Naive B cell (primary cell): ENCODE measurements at regions not wholly inside any gene's neighbourhood (a gene's known extent, or its start where the extent isn't known, plus 50 kb on each side); places are given as distances from the start of the nearest gene placed in this dataset.
A peak's percentile ranks its signal among the peaks of the same experiment; 100 is the strongest.

ENCODE experiments used
- ATAC-seq, 2 donors: fragments of 150-1000 bp; cut with Tn5 transposase; 2 replicates each; pipeline ENCODE4 v1.10.0; 2021; ENCODE audit warnings: low read depth in 2 of 2, mild to moderate bottlenecking in 2 of 2, moderate library complexity in 2 of 2
- DNase-seq: peaks from one replicate; pipeline ENCODE4 v3.0.0; 2022
- H3K27ac Mint-ChIP-seq, 6 donors: one replicate each; pipeline ENCODE4 v1.8.0; 2020 to 2022; ENCODE audit warnings: mild to moderate bottlenecking in 6 of 6, mixed read lengths in 6 of 6, moderate library complexity in 5 of 6, inconsistent platforms in 2 of 6
- H3K27me3 Mint-ChIP-seq, 3 donors: one replicate each; pipeline ENCODE4 v1.8.0; 2021 to 2022; ENCODE audit warnings: mixed read lengths in 3 of 3, mild to moderate bottlenecking in 1 of 3
- H3K36me3 Mint-ChIP-seq, 2 donors: one replicate each; pipeline ENCODE4 v1.8.0; 2020 to 2022; ENCODE audit warnings: mixed read lengths in 2 of 2, inconsistent platforms in 1 of 2, mild to moderate bottlenecking in 1 of 2
- H3K4me1 Mint-ChIP-seq, 3 donors: one replicate each; pipeline ENCODE4 v1.8.0; 2020 to 2022; ENCODE audit warnings: mixed read lengths in 3 of 3, inconsistent platforms in 1 of 3, mild to moderate bottlenecking in 1 of 3, moderate library complexity in 1 of 3
- H3K4me3 Mint-ChIP-seq, 8 donors: one replicate each; pipeline ENCODE4 v1.8.0; 2020 to 2022; ENCODE audit warnings: mild to moderate bottlenecking in 8 of 8, mixed read lengths in 8 of 8, moderate library complexity in 8 of 8, inconsistent platforms in 2 of 8
- H3K9me3 Mint-ChIP-seq, 7 donors: one replicate each; pipeline ENCODE4 v1.8.0; 2020 to 2022; ENCODE audit warnings: mixed read lengths in 7 of 7, mild to moderate bottlenecking in 5 of 7, inconsistent platforms in 2 of 7, moderate library complexity in 1 of 7

- Mint-ChIP-seq H3K4me3 (peak overlapping the region in 5 of 8 donors; percentile 12 to 75 (median 65)), H3K36me3 (no peaks in the 10 kb centered on the region), H3K4me1 (peaks cover 71 to 99% (median 92%) of the 10 kb centered on the region in 3 donors), H3K27ac (peak overlapping the region in 3 of 6 donors; percentile 6 to 62 (median 35)), H3K27me3 (peaks cover 0 to 9% (median 0%) of the 10 kb centered on the region in 3 donors), H3K9me3 (peaks cover 0 to 1% (median 0%) of the 10 kb centered on the region in 7 donors)
- DNase-seq = no peak
- no peak for ATAC-seq
Observed at GRCh38 chr15:70262591-70263274, 165.0 kb upstream of the TLE3 start.

GRCh38 chr15:70262171-70262570, 164.5 kb upstream of the TLE3 start:
- H3K4me1 Mint-ChIP-seq = peaks cover 69 to 99% (median 88%) of the 10 kb centered on the region in 3 donors
- no peak for ATAC-seq

DNA sequence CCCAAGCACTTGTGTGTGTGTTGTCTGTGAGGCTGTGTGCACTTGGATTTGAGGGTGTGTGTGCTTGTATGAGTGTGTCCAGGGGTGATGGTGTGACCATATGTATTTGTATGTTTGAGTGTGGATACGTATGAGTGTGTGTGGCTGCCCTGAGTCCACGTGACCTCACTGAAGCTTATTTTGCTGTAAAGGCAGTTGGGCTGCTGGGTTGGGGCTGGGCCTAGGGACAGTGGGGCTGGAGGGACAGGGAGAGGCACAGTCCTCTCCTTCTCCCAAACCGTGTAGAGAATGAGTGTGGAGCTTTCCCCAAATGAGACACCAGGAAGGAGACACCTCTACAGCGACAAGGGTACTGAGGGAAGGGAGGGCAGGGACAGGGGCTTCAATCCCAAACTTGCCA, 163.4 kb upstream of the TLE3 start:
- H3K9me3 Mint-ChIP-seq = peaks cover 0 to 2% (median 0%) of the 10 kb centered on the region in 7 donors
- peak overlapping the region in 1 of 8 donors; percentile 11 for H3K4me3 Mint-ChIP-seq
- ATAC-seq (no peak), DNase-seq (no peak)
- peak overlapping the region in 2 of 6 donors; percentile 8 to 39 for H3K27ac Mint-ChIP-seq
- H3K4me1 Mint-ChIP-seq = peaks cover 58 to 96% (median 77%) of the 10 kb centered on the region in 3 donors
- H3K27me3 Mint-ChIP-seq = no peaks in the 10 kb centered on the region
- H3K36me3 Mint-ChIP-seq = no peaks in the 10 kb centered on the region

More at GRCh38 chr15:70262171-70262570, 164.5 kb upstream of the TLE3 start:
- Mint-ChIP-seq H3K27ac (peak overlapping the region in 2 of 6 donors; percentile 4 to 12), H3K27me3 (peaks cover 0 to 9% (median 0%) of the 10 kb centered on the region in 3 donors), H3K9me3 (peaks cover 0 to 2% (median 0%) of the 10 kb centered on the region in 7 donors), H3K36me3 (no peaks in the 10 kb centered on the region), H3K4me3 (peak overlapping the region in 2 of 8 donors; percentile 13 to 66)
- no peak for DNase-seq

GRCh38 chr15:70260580-70260979, 162.9 kb upstream of the TLE3 start:
- Mint-ChIP-seq H3K36me3 (no peaks in the 10 kb centered on the region), H3K27ac (peak overlapping the region in 1 of 6 donors; percentile 78), H3K27me3 (no peaks in the 10 kb centered on the region), H3K4me3 (no peak overlapping the region), H3K4me1 (peaks cover 53 to 91% (median 72%) of the 10 kb centered on the region in 3 donors), H3K9me3 (peaks cover 0 to 2% (median 0%) of the 10 kb centered on the region in 7 donors)
- DNase-seq (no peak), ATAC-seq (no peak)

DNA sequence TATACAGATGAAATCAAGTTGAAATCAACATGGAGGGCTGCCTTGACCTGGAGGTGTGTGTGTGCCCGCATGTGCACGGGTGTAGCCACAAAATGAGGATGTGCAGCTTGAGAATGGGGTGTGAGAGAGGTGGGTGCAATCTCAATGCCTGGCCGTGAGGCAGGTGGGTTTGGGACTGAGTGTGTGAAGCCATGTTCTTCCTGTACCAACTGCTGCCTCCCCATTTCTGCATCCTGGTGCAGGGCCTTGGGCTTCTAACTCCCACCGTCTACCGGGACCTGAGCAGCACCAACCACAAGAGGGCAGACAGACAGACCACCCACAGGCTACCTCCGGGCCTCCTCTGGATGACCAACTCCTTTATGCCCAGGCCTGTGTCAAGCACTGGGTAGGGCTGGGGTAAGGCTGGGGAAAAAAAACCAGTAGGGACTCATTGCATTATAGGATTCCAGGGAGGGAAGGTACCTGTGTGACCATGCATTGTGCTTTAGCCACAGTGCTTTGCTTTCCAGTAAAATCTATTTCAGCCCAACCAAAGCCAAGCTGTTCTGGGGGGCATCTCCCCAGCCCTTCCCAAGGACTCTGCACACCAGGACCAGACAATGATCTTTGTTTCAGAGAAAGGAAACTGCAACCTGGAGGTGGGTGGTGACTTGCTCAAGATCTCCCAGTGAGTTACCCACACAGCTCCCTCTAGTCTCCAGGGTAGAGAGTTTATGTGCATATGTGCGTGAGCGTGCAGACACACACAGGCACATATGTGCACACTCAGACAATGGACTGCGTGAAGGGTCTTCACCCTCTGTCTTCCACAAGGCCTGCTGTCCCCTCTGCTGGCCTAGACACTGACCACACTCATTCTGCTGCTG, 162.2 kb upstream of the TLE3 start:
- ATAC-seq (peak; percentile 46 to 50), DNase-seq (peak; percentile 53)
- peaks cover 49 to 84% (median 65%) of the 10 kb centered on the region in 3 donors for H3K4me1 Mint-ChIP-seq
- H3K36me3 Mint-ChIP-seq = no peaks in the 10 kb centered on the region
- peaks cover 0 to 2% (median 0%) of the 10 kb centered on the region in 7 donors for H3K9me3 Mint-ChIP-seq
- peak overlapping the region in 4 of 6 donors; percentile 49 to 92 (median 64) for H3K27ac Mint-ChIP-seq
- peak overlapping the region; percentile 7 to 85 (median 68) for H3K4me3 Mint-ChIP-seq
- H3K27me3 Mint-ChIP-seq = no peaks in the 10 kb centered on the region

- Mint-ChIP-seq H3K27me3 (no peaks in the 10 kb centered on the region), H3K9me3 (peaks cover 0 to 2% (median 0%) of the 10 kb centered on the region in 7 donors)
Observed at GRCh38 chr15:70259028-70259424, 161.3 kb upstream of the TLE3 start.

DNA sequence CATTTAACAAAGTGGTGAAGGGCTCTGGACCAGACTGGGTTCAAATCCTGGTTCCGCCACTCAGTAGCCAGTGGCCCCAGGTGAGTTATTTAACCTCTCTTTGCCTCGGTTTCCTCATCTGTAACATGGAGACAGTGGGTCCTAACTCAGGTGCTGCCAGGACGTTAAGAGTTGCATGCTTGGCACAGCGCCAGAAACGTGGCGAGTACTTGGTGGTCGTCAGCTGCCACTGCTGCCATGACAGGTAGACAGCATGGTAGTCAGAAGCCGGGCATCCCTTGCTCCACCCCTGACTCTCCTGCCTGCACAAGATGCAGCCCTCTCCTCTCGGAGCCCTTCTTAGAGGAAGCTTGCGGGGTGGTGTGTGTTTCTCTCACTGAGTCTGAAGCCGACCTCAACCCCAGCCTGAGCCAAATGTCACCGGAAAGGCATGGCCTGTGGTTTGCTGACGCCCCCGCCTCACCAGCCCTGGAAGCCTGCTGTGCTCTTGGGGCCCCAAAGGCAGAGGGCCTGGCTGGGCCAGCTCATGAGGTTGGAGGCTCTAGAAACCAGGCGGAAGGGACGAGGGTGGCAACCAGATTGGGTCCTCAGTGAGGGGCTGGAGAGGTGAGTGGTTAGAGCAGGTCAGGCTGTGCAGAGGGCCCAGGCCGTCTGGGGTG, 160.8 kb upstream of the TLE3 start:
- H3K27ac Mint-ChIP-seq = peak overlapping the region; percentile 42 to 93 (median 75)
- H3K9me3 Mint-ChIP-seq = peaks cover 0 to 2% (median 0%) of the 10 kb centered on the region in 7 donors
- no peaks in the 10 kb centered on the region for H3K27me3 Mint-ChIP-seq
- peaks cover 44 to 71% (median 55%) of the 10 kb centered on the region in 3 donors for H3K4me1 Mint-ChIP-seq
- DNase-seq (peak; percentile 75), ATAC-seq (peak; percentile 74 to 77)
- H3K36me3 Mint-ChIP-seq = no peaks in the 10 kb centered on the region
- H3K4me3 Mint-ChIP-seq = peak overlapping the region; percentile 51 to 88 (median 80)

More at GRCh38 chr15:70259028-70259424, 161.3 kb upstream of the TLE3 start:
- ATAC-seq (peak; percentile 58 to 60), DNase-seq (peak; percentile 44)
- Mint-ChIP-seq H3K4me3 (peak overlapping the region; percentile 51 to 87 (median 74)), H3K36me3 (no peaks in the 10 kb centered on the region), H3K4me1 (peaks cover 46 to 75% (median 59%) of the 10 kb centered on the region in 3 donors), H3K27ac (peak overlapping the region in 5 of 6 donors; percentile 42 to 85 (median 78))

DNA sequence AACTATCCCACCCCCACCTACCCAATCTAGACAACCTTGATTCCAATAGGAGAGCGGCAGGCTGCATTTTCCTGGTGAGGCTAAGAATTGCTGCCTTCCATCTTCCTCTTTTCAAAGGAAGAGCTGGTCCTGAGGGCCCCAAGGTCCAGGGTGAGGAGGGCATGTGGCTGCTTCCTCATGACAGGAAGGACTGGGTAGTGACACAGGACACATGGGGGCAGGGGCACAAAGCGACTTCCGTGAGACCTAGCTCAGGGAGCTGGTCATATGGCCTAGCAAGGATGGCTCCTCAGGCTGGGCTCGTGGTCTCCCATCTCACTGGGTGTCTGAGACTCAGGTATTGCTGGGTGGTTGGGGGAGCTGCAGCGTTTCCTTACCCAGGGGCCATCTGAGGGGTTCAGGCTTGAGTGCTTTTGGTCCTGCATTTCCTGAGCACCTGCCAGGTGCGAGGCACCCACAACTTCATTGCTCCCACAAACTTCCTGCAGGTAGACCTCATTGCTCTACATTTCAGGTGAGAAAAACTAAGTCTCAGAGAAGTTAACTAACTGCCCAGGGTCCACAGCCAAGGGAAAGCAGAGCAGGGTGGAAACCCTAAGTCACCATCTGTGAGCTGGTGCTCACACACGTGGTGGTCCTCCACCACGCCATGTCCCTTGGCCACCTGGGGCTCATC, 160.0 kb upstream of the TLE3 start:
- Mint-ChIP-seq H3K4me3 (peak overlapping the region in 6 of 8 donors; percentile 1 to 88 (median 56)), H3K9me3 (peaks cover 0 to 2% (median 0%) of the 10 kb centered on the region in 7 donors), H3K36me3 (no peaks in the 10 kb centered on the region), H3K4me1 (peaks cover 36 to 65% (median 48%) of the 10 kb centered on the region in 3 donors), H3K27me3 (no peaks in the 10 kb centered on the region), H3K27ac (peak overlapping the region in 4 of 6 donors; percentile 8 to 79 (median 46))
- ATAC-seq (no peak), DNase-seq (no peak)

DNA sequence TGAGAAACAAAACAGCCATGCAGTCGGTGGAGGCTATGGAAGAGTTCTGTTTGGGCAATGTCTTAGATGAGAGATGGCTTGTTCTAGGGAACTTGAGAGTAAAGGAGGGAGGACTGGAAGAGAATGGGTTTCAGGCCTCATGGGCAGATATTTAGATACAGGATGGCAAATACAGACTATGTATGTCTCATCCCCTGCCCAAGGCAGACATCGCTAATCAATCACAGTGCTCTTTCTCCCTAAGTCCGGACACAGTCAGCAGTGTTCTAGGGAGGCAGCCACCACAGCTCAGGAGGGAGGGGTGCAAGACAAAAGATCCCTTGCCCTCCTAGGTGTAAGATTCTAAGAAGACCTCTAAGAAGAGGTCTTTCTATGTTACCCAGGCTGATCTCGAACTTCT, 159.3 kb upstream of the TLE3 start:
- no peak for DNase-seq
- H3K9me3 Mint-ChIP-seq = peaks cover 0 to 2% (median 0%) of the 10 kb centered on the region in 7 donors
- no peaks in the 10 kb centered on the region for H3K36me3 Mint-ChIP-seq
- H3K4me3 Mint-ChIP-seq = peak overlapping the region in 4 of 8 donors; percentile 26 to 88 (median 48)
- no peak for ATAC-seq
- no peaks in the 10 kb centered on the region for H3K27me3 Mint-ChIP-seq
- H3K4me1 Mint-ChIP-seq = peaks cover 31 to 59% (median 42%) of the 10 kb centered on the region in 3 donors
- peak overlapping the region in 3 of 6 donors; percentile 13 to 47 (median 29) for H3K27ac Mint-ChIP-seq

GRCh38 chr15:70254311-70254869, 156.7 kb upstream of the TLE3 start:
- DNase-seq (no peak), ATAC-seq (no peak)
- H3K36me3 Mint-ChIP-seq = no peaks in the 10 kb centered on the region
- peaks cover 0 to 2% (median 0%) of the 10 kb centered on the region in 7 donors for H3K9me3 Mint-ChIP-seq
- H3K27ac Mint-ChIP-seq = no peak overlapping the region
- peaks cover 28 to 56% (median 40%) of the 10 kb centered on the region in 3 donors for H3K4me1 Mint-ChIP-seq
- H3K27me3 Mint-ChIP-seq = no peaks in the 10 kb centered on the region
- H3K4me3 Mint-ChIP-seq = no peak overlapping the region

- Mint-ChIP-seq H3K36me3 (no peaks in the 10 kb centered on the region), H3K4me1 (peaks cover 24 to 54% (median 36%) of the 10 kb centered on the region in 3 donors), H3K27ac (peak overlapping the region in 2 of 6 donors; percentile 67), H3K27me3 (no peaks in the 10 kb centered on the region), H3K9me3 (peaks cover 0 to 2% (median 0%) of the 10 kb centered on the region in 7 donors), H3K4me3 (no peak overlapping the region)
- DNase-seq (no peak), ATAC-seq (no peak)
Observed at GRCh38 chr15:70253461-70254156, 155.9 kb upstream of the TLE3 start.

GRCh38 chr15:70252951-70253320, 155.2 kb upstream of the TLE3 start:
- DNase-seq (no peak), ATAC-seq (no peak)
- Mint-ChIP-seq H3K9me3 (peaks cover 0 to 2% (median 0%) of the 10 kb centered on the region in 7 donors), H3K4me3 (no peak overlapping the region), H3K27me3 (no peaks in the 10 kb centered on the region), H3K4me1 (peaks cover 28 to 54% (median 36%) of the 10 kb centered on the region in 3 donors), H3K36me3 (no peaks in the 10 kb centered on the region), H3K27ac (peak overlapping the region in 1 of 6 donors; percentile 54)
